GM06990 (cell line): ENCODE measurements at regions not wholly inside any gene's neighbourhood (a gene's known extent, or its start where the extent isn't known, plus 50 kb on each side); places are given as distances from the start of the nearest gene placed in this dataset.

ENCODE experiments used
- DNase-seq: peaks from one replicate; pipeline ENCODE4 v3.0.0-alpha.2; 2011; ENCODE audit not compliant: insufficient read length; ENCODE audit errors: extremely low read depth
- H3K27me3 ChIP-seq: replicated peaks from 2 replicates; pipeline ENCODE4 v1.6.0; 2011; ENCODE audit warnings: low read length; ENCODE audit not compliant: control insufficient read depth, insufficient read depth
- H3K36me3 ChIP-seq: 2 replicates; pipeline ENCODE4 v1.5.1; 2011; ENCODE audit warnings: low read length; ENCODE audit not compliant: control insufficient read depth, insufficient read depth
- H3K4me3 ChIP-seq: replicated peaks from 2 replicates; pipeline ENCODE4 v1.5.1; 2011; ENCODE audit warnings: low read depth, mild to moderate bottlenecking, control low read depth, low read length
- TF ChIP-seq, protein P1 (sequence below): IDR thresholded peaks from 2 replicates; pipeline ENCODE4 v1.5.1; 2011; ENCODE audit warnings: low read length, control low read depth, mild to moderate bottlenecking, inconsistent platforms; ENCODE audit not compliant: insufficient read depth, poor library complexity, severe bottlenecking

GRCh38 chr5:58403822-58404433 lies 56.0 kb downstream of the PLK2 start:
- no peak for DNase-seq
- Histone ChIP-seq H3K4me3 (no peak overlapping the region), H3K36me3 (no peaks in the 10 kb centered on the region), H3K27me3 (no peaks in the 10 kb centered on the region; the same call in 1 of the 2 replicates)
- TF ChIP-seq, protein P1, sequence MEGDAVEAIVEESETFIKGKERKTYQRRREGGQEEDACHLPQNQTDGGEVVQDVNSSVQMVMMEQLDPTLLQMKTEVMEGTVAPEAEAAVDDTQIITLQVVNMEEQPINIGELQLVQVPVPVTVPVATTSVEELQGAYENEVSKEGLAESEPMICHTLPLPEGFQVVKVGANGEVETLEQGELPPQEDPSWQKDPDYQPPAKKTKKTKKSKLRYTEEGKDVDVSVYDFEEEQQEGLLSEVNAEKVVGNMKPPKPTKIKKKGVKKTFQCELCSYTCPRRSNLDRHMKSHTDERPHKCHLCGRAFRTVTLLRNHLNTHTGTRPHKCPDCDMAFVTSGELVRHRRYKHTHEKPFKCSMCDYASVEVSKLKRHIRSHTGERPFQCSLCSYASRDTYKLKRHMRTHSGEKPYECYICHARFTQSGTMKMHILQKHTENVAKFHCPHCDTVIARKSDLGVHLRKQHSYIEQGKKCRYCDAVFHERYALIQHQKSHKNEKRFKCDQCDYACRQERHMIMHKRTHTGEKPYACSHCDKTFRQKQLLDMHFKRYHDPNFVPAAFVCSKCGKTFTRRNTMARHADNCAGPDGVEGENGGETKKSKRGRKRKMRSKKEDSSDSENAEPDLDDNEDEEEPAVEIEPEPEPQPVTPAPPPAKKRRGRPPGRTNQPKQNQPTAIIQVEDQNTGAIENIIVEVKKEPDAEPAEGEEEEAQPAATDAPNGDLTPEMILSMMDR, result no peak

DNA sequence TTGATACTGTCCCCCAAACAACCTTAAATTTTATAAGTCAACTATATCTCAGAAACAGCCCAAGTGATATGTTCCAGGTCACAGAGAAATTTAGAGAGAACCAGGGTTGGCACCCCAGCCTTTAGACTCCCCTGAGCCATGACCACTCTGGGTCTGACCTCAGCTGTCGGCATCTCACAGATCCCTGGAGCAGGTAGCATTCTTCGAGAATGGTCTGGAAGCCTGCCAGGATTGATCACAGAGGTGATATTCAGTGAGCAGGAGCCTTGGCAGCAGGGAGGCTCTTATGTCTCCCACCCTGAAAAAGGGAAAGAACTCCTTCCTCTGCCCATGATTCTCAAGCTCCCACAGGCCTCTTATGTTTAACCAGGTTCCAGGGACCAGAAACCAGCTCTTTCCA lies 58.2 kb downstream of the PLK2 start:
- TF ChIP-seq, protein P1, result no peak
- Histone ChIP-seq H3K4me3 (no peak overlapping the region), H3K27me3 (no peaks in the 10 kb centered on the region; the same call in 1 of the 2 replicates), H3K36me3 (no peaks in the 10 kb centered on the region)
- DNase-seq, result no peak

DNA sequence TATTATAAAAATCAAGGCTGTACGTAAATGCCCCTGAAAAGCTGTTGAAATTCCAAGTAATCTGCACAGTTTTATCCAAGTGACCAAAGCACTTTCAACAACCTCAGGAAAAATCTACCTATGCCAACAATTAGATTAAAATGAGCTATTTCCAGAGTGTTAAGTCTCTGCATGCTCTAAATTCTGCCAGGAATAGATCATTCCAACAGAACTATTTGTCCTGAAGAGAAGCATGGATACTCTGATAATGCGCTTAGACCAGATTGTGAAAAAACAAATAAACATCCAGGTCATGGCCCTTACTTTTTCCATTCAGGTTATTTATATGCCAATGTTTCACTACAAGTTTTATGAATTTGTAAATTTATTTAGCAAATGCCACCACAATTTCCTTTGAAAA lies 59.1 kb downstream of the PLK2 start:
- TF ChIP-seq, protein P1, result no peak

GRCh38 chr5:58399951-58400350 lies 59.9 kb downstream of the PLK2 start:
- no peaks in the 10 kb centered on the region for H3K36me3 ChIP-seq
- no peak overlapping the region for H3K4me3 ChIP-seq
- TF ChIP-seq, protein P1, result no peak
- H3K27me3 ChIP-seq, result no peaks in the 10 kb centered on the region
- DNase-seq, result no peak

More for the DNA sequence above, 59.1 kb downstream of the PLK2 start:
- Histone ChIP-seq H3K4me3 (no peak overlapping the region), H3K36me3 (no peaks in the 10 kb centered on the region), H3K27me3 (no peaks in the 10 kb centered on the region; the same call in 1 of the 2 replicates)
- no peak for DNase-seq

GRCh38 chr5:58394339-58394738 lies 65.5 kb downstream of the PLK2 start:
- TF ChIP-seq, protein P1, result no peak
- H3K27me3 ChIP-seq, result no peaks in the 10 kb centered on the region
- no peaks in the 10 kb centered on the region for H3K36me3 ChIP-seq
- DNase-seq, result no peak
- H3K4me3 ChIP-seq, result no peak overlapping the region

DNA sequence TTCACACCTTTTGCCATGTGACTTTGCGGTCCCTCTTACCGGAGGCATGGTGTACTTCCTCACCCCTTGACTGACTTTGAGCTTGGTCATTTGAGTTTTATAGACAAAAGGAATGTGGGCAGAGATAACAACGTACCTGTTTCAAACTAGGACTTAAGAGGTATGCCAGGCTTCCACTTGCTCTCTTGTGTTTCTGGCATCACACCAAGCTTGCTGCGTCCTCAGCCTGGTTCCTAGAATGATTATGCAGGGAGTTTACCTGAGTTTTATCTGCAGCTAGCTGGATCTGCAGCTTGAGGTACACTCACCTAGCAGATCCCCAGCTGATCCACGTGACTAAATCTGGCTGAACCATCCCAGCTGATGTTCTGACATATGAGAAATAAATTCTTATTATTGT lies 66.2 kb downstream of the PLK2 start:
- no peak overlapping the region for H3K4me3 ChIP-seq

More for the DNA sequence above, 66.2 kb downstream of the PLK2 start:
- no peak for DNase-seq
- Histone ChIP-seq H3K27me3 (no peaks in the 10 kb centered on the region), H3K36me3 (no peaks in the 10 kb centered on the region)
- TF ChIP-seq, protein P1, result no peak
